GM18520 (cell line): ENCODE measurements at regions not wholly inside any gene's neighbourhood (a gene's known extent, or its start where the extent isn't known, plus 50 kb on each side); places are given as distances from the start of the nearest gene placed in this dataset.
"Not testable (repeated sequence)": the region's sequence is repeated elsewhere in the genome, so short reads cannot be mapped to it uniquely, and the experiment has no call there.

Experiments used
- ATAC-seq: cut with Tn5 transposase; IDR thresholded peaks from one replicate; pipeline ENCODE4 v1.9.1; 2021; ENCODE audit not compliant: unreplicated experiment

GRCh38 chr10:44279426-44280126 is 105.3 kb downstream of the CXCL12 start:
- ATAC-seq, result no peak

- no peak for ATAC-seq
Observed at GRCh38 chr10:44278837-44279324, 106.0 kb downstream of the CXCL12 start.

- not testable (repeated sequence) for ATAC-seq
Observed at GRCh38 chr10:44268435-44268948, 116.4 kb downstream of the CXCL12 start.

- no peak for ATAC-seq
Observed at GRCh38 chr10:44267007-44267406, 117.9 kb downstream of the CXCL12 start.

DNA sequence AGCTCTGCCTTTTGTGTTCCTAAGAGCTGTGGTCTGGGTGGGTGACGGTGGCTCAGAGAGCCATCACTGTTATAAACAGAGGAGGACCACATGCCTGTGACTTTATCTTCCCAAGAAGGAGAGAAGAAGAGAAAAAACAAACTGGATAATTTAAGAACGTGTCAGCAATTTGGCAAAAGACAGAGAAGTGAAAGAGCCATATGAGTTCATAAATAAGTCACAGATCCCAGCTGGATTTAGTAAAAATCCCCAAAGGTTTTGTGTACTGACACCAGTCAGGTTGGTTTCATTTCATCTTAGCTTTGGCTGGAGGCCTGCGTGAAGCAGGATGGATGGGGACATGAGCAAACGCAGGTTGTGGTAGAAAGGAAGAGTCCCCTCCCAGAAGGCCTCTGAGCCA is 120.7 kb downstream of the CXCL12 start:
- no peak for ATAC-seq

DNA sequence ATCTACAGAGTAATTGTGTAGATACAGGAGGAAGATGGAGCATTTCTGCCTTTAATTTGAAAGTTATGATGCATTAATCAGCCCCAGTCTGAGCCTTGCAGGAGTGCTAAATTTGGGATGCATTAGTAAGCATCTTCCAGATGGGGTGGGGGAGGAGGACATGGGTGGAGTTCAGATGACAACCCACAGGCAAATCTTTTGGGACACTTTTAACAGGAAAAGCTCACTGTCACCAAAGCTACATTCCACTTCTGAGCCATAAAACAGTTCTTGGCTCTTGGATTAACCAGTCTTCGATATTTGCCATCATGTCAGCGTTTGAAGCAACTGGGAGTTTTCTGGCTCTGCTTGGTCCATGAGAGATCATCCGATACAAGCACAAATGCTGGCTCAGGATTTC is 121.1 kb downstream of the CXCL12 start:
- ATAC-seq, result no peak

DNA sequence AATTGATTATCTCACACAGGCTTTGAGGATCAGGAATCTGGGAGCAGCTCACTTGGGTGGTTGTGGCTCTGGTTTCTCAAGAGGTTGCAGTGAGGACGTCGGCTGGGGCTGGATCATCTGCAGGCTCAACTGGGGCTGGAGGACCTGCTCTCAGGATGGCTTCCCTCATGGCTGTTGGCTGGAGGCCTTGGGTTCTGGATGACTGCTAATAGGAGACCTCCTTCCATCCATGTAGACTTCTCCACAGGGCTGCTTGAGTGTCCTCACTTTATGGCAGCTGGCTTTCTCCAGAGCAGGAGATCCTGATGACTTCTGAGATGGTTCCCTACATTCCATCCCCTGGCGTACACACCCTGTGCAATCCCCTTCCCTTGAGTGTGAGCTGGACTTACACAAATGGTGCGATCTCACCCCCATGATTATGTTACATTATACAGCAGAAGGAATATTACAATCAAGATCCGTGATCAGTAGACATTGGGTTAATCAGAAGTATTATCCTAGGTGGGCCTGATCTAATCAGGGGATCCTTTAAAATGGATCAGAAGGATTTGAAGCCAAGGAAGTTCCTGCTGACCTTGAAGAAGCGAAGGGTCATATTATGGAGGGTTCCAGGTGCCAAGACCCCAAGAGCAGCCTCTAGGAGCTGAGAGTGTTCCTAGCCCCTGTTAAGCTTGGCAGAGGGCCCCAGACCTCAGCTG is 122.2 kb downstream of the CXCL12 start:
- ATAC-seq, result no peak

GRCh38 chr10:44261710-44262455 is 123.0 kb downstream of the CXCL12 start:
- no peak for ATAC-seq

- no peak for ATAC-seq
Observed at GRCh38 chr10:44261296-44261695, 123.6 kb downstream of the CXCL12 start.

GRCh38 chr10:44260286-44260928 is 124.5 kb downstream of the CXCL12 start:
- ATAC-seq, result no peak

- ATAC-seq, result no peak
Observed at GRCh38 chr10:44259090-44259874, 125.6 kb downstream of the CXCL12 start.

- ATAC-seq, result no peak
Observed at GRCh38 chr10:44258460-44259089, 126.3 kb downstream of the CXCL12 start.

DNA sequence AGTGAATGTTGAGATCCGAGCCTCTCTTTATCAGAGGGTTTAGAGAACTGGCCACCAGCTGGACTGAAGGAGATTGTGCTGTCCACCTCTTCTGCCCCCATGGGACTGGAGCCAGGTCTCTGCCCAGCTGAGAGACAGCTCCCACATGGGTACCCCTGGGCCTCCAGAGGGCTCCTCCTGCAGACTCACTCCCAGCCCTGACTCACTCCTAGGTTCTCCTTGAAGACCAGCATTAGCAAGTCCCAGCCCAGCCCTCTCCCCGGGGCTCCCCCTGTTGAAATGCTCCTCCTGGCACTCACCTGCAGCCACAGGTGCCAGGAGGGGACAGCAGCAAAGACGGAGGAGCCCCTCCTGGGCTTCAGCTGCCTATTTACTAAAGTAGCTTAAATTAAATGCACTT is 126.9 kb downstream of the CXCL12 start:
- no peak for ATAC-seq

DNA sequence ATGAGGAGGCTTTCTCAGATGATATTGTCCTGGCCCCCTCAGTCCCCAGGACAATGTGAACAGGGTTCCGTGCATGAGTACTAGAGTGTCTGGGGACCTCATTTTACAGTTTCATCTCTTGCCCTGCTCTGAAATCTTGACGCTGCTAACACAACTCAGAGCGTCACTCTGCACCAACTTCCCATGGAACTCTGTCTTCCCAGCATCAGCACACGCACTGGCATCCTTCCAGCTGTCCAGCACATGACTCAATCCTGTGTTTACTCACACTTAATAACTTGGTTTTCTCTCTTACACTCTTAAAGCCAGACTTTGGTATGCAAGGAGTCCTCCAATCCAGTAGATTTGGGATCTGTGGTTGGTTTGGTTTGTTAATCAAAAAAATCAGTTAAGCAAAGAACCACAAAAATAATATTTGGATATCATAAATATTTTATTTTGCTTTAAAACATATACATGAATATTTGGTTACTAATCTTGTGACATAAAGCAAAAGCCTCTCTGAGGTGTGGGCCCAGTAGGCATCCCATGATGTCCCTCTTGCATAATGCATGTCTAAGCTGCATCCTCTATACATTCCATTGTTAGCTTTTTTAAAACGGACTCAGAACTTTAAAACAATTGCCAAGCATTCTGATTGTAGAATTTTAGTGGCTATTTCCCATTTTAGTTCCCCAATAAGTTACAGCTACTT is 131.0 kb downstream of the CXCL12 start:
- no peak for ATAC-seq

DNA sequence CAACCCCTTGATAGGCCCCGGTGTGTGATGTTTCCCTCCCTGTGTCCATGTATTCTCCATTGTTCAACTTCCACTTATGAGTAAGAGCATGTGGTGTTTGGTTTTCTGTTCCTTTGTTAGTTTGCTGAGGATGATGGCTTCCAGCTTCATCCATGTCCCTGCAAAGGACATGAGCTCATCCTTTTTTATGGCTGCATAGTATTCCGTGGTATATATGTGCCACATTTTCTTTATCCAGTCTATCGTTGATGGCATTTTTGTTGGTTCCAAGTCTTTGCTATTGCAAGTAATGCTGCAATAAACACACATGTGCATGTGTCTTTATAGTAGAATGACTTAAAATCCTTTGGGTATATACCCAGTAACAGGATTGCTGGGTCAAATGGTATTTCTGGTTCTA is 132.3 kb downstream of the CXCL12 start:
- ATAC-seq, result not testable (repeated sequence)

- ATAC-seq, result not testable (repeated sequence)
Observed at GRCh38 chr10:44249933-44250332, 135.0 kb downstream of the CXCL12 start.

DNA sequence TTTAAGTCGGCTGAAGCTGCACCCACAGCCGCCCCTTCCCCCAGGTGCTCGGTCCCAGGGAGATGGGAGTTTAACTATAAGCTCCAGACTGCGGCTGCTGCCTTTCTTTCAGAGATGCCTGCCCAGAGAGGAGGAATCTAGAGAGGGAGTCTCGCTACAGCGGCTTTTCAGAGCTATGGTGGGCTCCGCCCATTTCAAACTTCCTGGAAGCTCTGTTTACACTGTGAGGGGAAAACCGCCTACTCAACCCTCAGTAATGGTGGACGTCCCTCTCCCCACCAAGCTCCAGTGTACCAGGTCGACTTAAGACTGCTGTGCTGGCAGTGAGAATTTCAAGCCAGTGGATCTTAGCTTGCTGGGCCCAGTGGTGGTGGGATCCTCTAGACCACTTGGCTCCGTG is 135.4 kb downstream of the CXCL12 start:
- no peak for ATAC-seq

DNA sequence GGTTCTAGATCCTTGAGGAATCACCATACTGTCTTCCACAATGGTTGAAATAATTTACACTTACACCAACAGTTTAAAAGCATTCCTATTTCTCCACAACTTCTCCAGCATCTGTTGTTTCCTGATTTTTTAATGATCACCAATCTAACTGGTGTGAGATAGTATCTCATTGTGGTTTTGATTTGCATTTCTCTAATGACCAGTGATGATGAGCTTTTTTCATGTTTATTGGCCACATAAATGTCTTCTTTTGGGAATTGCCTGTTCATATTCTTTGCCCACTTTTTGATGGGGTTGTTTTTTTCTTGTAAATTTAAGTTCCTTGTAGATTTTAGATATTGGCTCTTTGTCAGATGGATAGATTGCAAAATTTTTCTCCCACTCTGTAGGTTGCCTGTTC is 138.2 kb downstream of the CXCL12 start:
- ATAC-seq, result not testable (repeated sequence)

DNA sequence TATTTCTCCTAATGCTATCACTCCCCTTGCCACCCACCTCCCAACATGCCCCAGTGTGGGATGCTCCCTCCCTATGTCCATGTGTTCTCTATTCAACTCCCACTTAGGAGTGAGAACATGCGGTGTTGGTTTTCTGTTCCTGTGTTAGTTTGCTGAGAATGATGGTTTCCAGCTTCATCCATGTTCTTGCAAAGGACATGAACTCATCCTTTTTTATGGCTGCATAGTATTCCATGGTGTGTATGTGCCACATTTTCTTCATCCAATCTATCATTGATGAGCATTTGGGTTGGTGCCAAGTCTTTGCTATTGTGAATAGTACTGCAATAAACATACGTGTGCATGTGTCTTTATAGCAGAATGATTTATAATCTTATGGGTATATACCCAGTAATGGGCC is 138.6 kb downstream of the CXCL12 start:
- not testable (repeated sequence) for ATAC-seq
